IPS-11a (cell line): ENCODE measurements at regions not wholly inside any gene's neighbourhood (a gene's known extent, or its start where the extent isn't known, plus 50 kb on each side); places are given as distances from the start of the nearest gene placed in this dataset.
"Not testable (repeated sequence)": the region's sequence is repeated elsewhere in the genome, so short reads cannot be mapped to it uniquely, and the experiment has no call there.

Source experiments
- H3K4me3 ChIP-seq: one replicate; pipeline ENCODE4 v1.5.1; 2013; ENCODE audit warnings: low read depth, low read length, control low read depth

DNA sequence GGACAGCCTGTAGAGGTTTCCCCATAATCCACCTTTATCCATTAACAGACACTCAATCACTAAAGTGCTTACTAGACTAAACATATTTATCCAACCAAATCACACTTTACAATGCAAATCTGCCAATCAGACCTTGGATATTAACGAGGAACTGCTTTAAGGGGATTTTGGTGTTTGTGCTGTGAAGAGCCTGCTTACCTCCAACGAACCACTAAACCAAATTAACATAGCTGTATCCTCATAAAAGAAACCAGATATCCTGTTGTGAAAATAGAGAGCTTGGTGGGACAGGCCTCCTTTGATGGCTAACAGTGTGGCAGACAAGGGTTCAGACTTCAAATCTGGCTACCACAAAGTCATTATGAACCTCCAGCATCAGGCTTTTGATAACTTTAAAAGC, 252.6 kb upstream of the HAND2 start:
- no peak overlapping the region for H3K4me3 ChIP-seq

DNA sequence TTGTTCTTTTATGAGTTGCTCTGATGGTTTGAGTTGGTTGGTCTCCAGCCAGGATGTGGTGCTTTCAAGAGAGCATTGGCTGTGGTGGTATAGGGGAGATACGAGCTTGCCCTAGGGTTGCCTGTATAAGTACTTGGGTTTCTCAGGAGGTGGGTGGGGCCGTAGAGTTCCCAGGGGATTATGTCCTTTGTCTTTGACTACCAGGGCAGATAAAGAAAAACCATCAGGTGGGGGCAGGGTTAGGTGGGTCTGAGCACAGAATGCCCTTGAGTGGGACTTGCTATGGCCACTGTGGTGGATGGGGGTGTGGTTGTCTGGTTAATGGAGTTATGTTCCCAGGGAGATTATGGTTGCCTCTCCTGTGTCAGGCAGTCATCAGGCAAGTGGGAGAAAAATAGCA, 247.9 kb upstream of the HAND2 start:
- H3K4me3 ChIP-seq = no peak overlapping the region

DNA sequence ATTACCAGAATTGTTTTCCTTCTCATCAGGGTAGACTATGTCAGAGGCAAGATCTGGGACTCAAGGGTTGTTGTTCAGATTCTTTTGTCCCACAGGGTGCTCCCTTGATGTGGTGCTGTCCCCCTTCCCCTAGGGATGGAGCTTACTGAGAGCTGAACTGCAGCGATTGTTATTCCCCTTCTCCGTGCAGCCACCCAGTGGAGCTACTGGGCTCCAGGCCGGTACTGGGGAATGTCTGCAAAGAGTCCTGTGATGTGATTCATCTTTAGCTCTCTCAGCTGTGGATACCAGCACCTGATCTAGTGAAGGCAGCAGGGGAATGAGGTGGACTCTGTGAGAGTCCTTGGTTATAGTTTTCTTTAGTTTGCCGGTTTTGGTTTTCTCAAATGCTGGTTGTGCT, 247.4 kb upstream of the HAND2 start:
- H3K4me3 ChIP-seq = no peak overlapping the region

DNA sequence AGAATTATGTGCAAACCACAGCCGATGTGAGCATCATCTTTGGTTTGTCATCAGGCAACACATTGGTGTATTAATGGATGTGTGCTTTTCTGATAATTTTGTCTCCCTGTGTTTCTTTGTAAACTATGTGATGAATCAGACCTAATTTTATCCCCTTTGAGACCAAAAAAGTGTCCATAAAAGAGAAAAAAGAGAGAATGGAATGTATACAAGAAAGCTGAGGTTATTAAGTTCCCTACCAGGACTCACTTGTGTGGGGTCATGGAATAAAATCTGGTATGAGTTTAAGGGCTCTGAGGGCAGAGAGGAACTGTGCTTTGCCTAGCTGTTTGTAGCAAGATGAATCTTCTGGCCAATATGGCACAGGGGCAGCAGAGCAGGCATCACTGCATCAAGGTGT, 239.5 kb upstream of the HAND2 start:
- H3K4me3 ChIP-seq = no peak overlapping the region

DNA sequence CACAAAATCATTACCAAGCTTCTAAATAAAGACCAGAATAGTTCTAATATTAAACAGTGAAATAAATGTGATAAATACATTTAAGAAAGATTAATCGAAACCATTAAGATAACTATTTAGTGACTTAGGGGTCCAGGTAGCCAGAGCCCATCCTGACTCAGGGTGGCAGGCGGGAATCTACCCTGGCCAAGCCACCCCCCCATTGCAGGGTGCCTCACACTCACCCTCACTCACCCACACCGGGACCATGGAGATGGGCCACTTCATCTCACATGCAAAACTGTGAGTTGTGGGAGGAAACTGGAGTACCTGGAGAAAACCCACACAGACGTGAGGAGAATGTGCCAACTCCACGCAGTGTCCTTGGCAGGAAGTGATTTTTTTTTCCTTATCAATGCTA, 237.6 kb upstream of the HAND2 start:
- H3K4me3 ChIP-seq = no peak overlapping the region

DNA sequence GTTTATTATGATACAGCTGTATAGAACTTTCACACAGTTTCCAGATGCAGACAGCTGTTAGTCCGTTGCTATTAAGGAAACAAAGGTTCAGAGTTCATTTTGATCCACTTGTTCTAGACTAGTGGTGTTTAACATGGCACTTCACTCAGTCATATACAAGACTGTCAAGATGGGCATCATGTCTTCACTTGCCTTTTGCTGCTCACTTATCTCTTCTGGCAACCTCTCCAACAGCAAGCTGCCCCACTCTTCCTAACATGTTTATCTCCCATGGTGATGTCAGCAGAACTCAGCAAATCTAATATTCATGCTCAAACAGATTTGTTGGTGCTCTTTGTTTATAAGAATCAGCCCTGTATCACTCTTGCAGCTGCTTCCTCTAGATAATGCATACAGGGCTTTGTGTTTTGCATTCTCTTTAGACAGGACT, 236.2 kb upstream of the HAND2 start:
- no peak overlapping the region for H3K4me3 ChIP-seq

DNA sequence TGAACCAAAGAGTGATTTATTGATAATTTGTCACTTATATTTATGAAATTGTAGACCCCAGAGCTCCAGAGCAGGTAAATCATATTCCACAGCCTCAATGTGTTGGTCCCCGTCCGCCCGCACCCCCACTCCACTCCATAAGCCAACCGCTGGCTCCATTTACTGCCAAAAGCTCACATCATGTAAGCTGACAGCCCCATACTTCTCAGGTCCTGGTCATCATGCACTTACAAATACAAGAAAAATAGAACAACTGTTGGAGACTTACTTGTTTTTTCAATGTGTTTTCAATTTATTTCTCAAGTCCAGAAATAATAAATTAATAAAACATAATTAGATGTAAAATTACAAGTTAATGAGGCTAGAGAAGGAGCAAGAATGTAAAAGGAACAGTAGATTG, 235.7 kb upstream of the HAND2 start:
- H3K4me3 ChIP-seq = no peak overlapping the region

DNA sequence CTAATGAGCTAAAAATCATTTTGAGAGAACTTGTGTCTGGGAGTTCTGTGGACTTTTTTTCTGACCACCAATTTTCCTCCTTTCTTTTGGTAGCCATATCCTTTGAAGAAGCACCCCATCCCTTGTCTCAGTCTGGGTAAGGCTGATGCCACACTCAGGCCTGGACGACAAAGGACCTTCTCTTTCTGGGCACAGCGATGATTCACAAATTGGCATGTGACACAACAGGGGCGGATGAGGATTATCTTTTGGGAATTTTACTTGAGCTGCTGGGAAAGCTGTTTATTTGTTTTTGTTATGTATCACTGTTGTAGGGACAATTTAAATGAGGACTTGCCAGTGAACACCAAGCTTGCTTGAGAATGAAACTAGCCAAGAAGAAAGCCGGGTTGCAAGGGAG, 233.4 kb upstream of the HAND2 start:
- no peak overlapping the region for H3K4me3 ChIP-seq

DNA sequence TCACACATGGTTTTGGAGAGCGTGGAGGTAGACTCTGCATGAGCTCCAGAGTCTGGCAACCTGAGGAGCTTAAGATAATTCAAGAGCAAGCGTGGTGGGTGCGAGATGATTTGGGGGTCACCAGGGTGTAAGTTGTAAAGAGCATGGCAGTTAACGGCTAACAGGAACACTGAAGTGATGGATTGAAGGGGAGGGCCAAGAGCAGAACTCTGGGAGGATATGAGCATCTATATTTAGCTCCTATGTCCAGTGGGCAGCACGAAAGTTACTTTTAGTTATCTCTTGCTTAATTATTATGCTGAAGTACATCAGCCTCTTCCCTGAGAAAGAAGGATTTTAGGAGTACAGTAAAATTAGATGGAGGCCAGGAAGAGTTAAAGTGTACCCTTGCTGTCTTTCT, 231.9 kb upstream of the HAND2 start:
- no peak overlapping the region for H3K4me3 ChIP-seq

DNA sequence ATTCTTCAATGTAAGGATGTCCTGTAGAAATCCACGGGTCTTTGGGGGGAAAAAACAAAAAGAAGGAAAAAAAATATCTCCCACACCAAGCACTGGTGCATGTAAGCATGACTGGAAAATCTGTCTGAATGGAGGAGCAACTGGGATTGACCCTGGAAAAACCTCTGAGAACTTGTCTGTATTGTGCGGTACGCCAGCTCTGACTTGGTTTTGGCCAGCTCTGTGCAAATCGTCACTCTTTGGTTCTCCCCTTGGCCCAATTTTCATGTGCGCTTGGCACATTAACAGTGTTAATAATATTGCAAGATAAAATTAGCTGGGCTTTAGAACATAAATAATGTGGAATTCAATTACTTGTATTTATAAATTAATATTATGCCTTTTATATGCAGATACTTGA, 231.2 kb upstream of the HAND2 start:
- no peak overlapping the region for H3K4me3 ChIP-seq

DNA sequence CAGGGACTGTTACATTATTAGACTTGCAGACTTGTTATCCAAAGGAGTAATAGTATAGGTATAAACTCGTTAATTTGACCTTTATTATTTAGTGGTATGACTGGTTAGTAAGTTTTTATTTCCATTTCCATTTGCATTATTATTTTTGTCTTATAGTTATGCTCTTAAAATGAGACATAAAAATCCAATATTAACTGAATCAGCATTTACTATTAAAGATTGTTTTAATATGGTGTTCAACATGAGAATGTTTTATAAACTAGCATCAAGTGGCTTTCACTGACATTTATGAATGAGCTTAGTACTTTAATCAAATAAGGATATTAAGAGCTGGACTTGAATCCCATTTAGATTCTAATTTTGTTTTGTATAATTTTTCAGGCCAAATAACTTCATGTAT, 228.1 kb upstream of the HAND2 start:
- H3K4me3 ChIP-seq = no peak overlapping the region

DNA sequence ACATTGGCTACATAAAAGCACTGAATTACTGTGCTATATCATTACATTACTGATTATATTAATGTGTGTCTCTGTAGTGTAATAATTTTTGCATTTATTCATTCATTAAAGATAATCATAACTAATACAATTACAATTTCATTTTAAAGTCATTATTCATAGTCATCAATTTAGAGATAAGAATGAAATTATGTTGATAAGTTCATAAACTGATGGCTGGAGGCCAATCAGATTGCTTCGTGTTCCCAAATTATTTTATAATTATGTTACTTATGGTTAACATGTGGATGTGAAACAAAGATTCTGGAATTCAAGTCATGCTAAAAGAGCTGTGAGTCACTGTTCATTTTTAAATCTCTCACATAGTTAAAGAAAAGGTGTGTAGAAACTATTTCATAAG, 223.4 kb upstream of the HAND2 start:
- H3K4me3 ChIP-seq = no peak overlapping the region

DNA sequence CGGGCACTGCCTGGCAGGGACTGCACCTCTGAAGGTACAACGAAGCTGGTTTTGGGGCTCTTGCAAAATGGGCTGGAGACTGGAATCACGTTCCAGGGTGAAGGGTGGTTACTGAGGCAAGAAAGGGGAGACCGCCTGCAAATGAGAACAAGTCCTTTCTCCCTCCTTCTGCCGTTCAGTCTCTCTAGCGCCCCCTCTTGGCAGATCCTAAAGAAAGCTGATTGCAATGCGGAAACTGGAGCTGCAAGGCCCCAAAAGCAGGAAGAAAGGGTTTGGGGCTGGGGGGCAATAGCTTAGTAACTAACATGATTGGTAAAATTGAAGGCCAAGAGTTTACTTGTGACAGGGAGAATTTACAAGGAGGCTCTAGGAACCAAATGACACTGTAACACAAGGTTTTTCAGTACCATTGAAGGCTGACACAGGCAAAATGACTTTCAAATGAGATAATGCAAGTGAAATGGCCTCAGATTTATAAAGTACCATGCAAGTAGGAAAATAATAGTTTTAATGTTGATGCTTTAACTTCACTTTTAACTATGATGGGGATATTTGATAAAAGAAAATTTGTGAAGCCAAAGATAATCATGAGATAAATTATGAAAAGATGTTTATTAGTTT, 222.7 kb upstream of the HAND2 start:
- no peak overlapping the region for H3K4me3 ChIP-seq

DNA sequence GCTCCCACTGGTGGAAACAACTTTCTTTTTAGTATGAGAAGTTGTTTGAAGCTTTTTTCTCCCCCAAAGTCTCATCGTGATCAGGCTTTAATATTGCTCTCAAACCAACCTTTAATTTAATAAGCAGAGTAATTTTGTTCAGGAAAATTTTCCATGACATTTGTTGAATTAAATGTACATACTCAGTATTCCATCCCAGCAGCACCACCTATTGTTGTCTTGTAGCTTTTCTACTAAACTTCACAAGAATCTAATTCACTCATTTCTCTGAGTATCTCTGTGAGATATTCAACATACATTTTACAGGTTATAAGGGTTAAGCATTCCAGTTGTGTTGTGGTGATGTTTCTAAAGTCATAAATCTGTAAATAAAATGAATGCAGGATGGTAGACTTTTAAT, 218.3 kb upstream of the HAND2 start:
- no peak overlapping the region for H3K4me3 ChIP-seq

DNA sequence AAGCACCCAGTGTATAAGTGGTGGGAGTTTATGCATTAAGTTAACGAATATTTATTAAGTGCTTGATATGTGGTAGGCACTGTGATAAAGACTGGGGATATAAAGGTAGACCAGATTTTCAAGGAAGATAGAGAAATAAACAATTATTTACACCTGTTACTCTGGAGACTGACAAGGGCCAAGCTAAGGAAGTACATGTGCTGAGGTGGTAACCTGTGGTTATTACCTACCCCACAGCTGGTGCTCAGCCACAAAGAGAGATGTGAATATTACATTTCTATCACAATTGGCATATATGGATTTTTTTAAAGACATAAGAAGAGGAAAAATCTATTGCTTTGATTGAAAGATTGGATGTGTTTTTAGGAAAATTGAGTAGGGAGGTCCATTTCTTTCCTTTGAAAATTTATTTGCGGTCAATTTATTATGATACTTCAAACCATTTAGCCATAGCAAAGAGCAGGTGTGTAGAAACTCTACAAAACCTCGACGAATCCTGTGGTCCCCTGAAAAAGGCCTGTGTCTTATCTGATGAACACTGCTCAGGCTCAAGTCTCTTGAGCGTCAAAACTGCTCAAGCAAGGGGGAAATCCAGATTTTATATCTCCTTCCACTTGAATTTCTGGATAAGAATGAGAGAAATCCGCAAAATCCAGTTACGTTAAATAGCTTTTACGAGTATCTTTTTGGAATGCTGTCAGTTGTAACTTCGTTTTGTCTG, 217.7 kb upstream of the HAND2 start:
- H3K4me3 ChIP-seq = no peak overlapping the region

DNA sequence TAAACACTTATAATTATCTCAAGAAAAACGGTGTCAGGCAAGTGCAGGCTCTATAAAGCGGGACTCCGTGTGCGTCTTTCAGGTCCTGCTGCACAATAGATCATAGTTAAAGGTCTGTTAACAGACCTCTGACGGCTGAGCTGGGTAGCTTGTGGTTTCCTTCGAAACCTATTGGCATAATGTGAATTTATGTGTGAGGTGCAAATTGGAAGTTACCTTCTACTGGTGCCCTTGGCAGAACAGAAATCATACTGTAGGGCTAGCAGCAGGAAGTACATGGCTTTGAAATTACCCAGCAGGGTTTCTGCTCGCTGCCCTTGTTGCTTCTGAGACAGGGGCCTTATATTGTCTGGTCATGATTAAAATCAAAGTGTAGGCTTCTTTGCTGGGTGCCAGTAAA, 216.4 kb upstream of the HAND2 start:
- H3K4me3 ChIP-seq = no peak overlapping the region

DNA sequence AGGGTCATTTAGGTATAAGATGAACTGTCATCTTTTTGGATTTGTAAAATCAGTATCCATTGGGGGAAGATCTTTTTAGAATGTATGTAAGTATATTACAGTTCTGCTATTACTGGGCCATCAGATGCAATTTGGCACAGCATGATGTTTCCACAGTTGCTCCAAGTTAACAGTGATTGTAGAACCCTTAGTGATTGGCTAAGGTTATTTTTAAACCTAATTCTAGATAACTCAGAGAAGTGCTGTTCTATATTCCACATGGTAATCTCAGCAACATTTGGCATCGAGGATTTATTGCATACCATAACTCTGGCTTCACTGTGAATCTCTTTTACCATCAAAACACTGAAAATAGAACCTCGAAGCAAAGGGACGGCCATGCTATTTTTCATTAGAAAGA, 215.7 kb upstream of the HAND2 start:
- no peak overlapping the region for H3K4me3 ChIP-seq

DNA sequence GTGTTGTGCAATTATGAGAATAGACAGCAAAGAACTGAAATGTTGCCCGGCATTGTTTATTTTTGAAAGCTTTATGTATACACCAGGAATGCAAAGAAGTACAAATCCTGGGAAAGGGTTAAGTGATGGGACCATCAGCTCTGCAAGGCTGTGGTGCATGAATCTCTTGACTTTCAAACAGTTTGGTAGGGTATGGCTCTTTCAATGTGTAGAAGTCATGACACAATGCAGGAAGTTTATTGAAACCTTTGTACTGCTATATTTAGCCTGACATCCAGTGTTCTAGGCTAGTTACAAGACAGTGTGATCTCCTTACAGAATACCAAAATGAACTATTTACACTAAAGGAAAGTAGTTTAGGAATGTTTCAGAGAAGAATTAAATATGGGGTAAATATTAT, 206.8 kb upstream of the HAND2 start:
- H3K4me3 ChIP-seq = no peak overlapping the region

DNA sequence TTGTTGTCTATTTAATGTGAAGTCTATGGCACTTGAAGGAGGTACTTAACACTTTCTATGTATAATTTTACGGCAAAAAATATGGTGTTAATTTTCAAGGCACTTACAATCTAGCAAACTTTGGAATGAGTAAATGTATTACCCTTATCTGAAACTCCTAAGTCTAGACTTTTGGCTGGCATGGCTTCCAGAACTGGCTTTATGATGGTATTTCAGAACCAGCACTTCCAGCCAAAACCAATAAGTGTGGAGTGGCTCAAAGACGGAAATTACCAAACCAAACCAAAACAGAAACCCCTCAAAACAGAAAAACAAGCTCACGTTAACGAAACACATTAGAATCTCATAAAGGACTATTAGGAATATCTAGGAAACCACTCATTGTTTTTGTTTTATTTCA, 205.6 kb upstream of the HAND2 start:
- no peak overlapping the region for H3K4me3 ChIP-seq

DNA sequence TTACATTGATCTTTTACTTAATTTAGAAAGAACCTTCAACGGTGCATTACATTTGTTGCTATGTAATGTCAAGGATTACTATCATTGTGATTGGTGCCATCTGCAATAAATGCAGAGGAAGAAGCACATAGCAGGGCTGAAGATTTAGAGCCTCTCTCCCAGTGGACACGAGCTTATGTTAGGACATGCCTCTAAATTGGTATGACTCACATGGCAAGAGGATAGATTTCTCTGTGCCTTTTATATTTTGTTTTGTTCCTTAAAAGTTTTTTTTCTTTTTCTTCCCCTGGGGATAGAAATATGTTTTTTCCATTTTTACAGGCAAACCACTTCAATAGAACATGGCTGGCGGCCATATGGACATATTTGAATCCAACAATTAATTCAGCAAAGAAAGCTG, 205.0 kb upstream of the HAND2 start:
- no peak overlapping the region for H3K4me3 ChIP-seq

DNA sequence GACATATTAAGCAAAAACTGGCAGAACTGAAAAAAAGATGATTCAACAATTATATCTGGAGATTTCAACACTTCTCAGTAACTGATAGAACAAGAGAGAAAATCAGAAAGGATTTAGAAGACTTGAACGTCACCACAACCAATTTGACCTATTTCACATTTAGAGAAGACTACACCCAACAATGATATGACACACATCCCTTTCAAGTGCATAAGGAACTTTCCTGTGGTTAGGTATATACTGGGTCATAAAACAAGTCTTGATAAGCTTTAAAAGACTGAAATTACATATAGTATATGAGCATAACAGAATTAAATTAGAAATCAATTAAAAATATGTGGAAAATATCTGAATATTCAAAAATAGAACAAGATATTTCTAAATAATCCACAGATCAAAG, 201.2 kb upstream of the HAND2 start:
- no peak overlapping the region for H3K4me3 ChIP-seq

DNA sequence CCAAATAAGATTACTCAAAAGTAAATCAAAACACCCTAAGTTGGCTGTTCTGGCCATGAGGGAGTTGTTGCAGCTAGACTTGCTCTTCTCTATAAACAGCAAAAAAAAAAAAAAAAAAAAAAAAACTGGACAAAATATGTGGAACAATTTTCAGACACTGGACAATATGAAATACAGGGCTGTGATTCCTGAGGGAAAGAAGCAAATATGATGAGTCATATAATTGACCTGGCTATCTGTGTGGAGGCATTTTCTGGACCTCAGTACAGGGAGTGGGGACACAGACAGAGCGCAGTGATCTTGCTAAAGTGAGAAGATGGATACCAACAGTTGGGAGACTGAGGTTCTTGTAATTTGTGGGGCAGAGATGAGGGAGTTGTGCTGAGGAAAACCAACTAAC, 192.0 kb upstream of the HAND2 start:
- no peak overlapping the region for H3K4me3 ChIP-seq

DNA sequence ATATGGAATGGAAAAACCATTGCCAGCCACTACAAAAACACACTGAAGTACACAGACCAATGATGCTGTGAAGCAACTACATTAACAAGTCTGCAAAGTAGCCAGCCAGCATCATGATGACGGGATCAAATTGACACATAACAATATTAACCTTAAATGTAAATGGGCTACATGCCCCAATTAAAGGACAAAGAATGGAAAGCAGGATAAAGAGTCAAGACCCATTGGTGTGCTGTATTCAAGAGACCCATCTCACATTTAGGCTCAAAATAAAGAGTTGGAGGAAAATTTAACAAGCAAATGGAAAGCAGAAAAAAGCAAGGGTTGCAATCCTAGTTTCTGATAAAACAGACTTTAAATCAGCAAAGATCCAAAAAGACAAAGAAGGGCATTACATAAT, 188.5 kb upstream of the HAND2 start:
- not testable (repeated sequence) for H3K4me3 ChIP-seq
